HepG2 (cell line): ENCODE measurements at regions not wholly inside any gene's neighbourhood (a gene's known extent, or its start where the extent isn't known, plus 50 kb on each side); places are given as distances from the start of the nearest gene placed in this dataset.

Source experiments
- NCOA1 ChIP-seq: sonication (generic); formaldehyde crosslinking; IDR thresholded peaks from 2 replicates; pipeline ENCODE4 v1.9.0; 2021; ENCODE audit warnings: missing genetic modification reagents
- ZNF407 ChIP-seq: sonication (generic); formaldehyde crosslinking; IDR thresholded peaks from one replicate; pipeline ENCODE4 v1.5.1; 2020; ENCODE audit warnings: mild to moderate bottlenecking, missing genetic modification reagents; ENCODE audit errors: not compliant biosample characterization

- TF ChIP-seq ZNF407 (CRISPR knock-in tag), result no peak
- no peak for TF ChIP-seq NCOA1
Observed at GRCh38 chr9:87147839-87148238, 200.5 kb upstream of the GAS1 start.
